ENCODE measurements at regions not wholly inside any gene's neighbourhood (a gene's known extent, or its start where the extent isn't known, plus 50 kb on each side); places are given as distances from the start of the nearest gene placed in this dataset.

DNA sequence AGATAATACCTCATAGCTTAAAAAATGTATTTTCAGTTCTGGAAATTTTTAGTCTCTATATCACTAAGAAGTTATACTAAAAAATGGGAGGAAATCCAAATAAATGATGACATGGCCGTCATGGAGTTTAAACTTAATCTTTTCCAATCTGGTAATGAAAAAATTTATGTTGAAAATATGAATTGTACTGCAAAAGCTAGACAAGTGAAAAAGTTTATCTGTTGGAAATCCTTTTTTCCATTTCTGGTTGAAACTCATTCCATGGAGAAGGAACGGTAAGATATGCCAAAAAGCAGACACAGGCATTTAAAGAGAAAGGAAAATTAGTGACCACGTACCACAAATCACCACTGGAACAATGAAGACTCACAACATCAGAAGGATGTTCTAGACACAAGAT lies 314.2 kb upstream of the PRICKLE1 start (continued):
- TF ChIP-seq GABPA (IDR thresholded peaks at IDR 0.05; ENCODE audit: low read depth) (no peak), USF2 (IDR thresholded peaks at IDR 0.05; ENCODE audit: borderline replicate concordance, low read depth, low read length) (no peak)

GRCh38 chr12:42902001-42902400 lies 312.5 kb upstream of the PRICKLE1 start:
- DNase-seq (ENCODE audit: low read depth, low spot score) (no peak), FAIRE-seq (no peak), ATAC-seq (no peak)
- in situ Hi-C loops (cut with MboI): no loop called here
- H3K36me3 ChIP-seq (ENCODE audit: control insufficient read depth in 2 of 2, insufficient read depth in 2 of 2, low read length in 1 of 2): no peaks in the 10 kb centered on the region
- no peaks in the 10 kb centered on the region for H3K9me3 ChIP-seq (replicated peaks; ENCODE audit: control insufficient read depth, insufficient read depth, low read length)
- no TSS peak for BruUV-seq (replicated peaks)
- H3K4me1 ChIP-seq (ENCODE audit: control insufficient read depth, insufficient read depth, low read length): no peaks in the 10 kb centered on the region
- H3K79me2 ChIP-seq (ENCODE audit: control insufficient read depth, insufficient read depth, low read length): no peaks in the 10 kb centered on the region
- no peaks in the 10 kb centered on the region for H3K27me3 ChIP-seq (replicated peaks in 1 of 2; ENCODE audit: control insufficient read depth in 2 of 2, insufficient read depth in 2 of 2, low read length in 1 of 2)
- no peaks in the 10 kb centered on the region for H4K20me1 ChIP-seq (ENCODE audit: control insufficient read depth, insufficient read depth)
- CTCF ChIA-PET: no interaction called here
- SMC1A ChIA-PET (ENCODE audit: uncharacterized antibody, unreplicated experiment): no interaction called here
- no peak overlapping the region for H3K4me2 ChIP-seq (ENCODE audit: control insufficient read depth, insufficient read depth)
- H2AFZ ChIP-seq (ENCODE audit: control insufficient read depth, low read depth, low read length): no peak overlapping the region
- no peak overlapping the region for H3K27ac ChIP-seq (ENCODE audit: control insufficient read depth, insufficient read depth)
- H3K4me3 ChIP-seq: no peak overlapping the region
- 61% methylated on average over 2 of the region's 2 CpGs for WGBS (ENCODE audit: insufficient coverage, insufficient replicate concordance, low lambda C conversion rate, missing lambda C conversion rate)
- RAD21 ChIA-PET (ENCODE audit: unreplicated experiment): no interaction called here
- POLR2A ChIA-PET: no interaction called here
- H3K9ac ChIP-seq (ENCODE audit: control insufficient read depth, insufficient read depth, low read length): no peak overlapping the region
- intact Hi-C loops (cut with micrococcal nuclease; ENCODE audit: unreplicated experiment): no loop called here
- TF ChIP-seq ATF2 (IDR thresholded peaks at IDR 0.05; ENCODE audit: low read length): no peak
- no peak for TF ChIP-seq YBX1 (IDR thresholded peaks at IDR 0.05)
- TF ChIP-seq ESRRA (IDR thresholded peaks at IDR 0.05; ENCODE audit: low read length): no peak
- TF ChIP-seq PRDM15 (CRISPR knock-in tag; IDR thresholded peaks at IDR 0.05): no peak
- no peak for TF ChIP-seq SPI1 (IDR thresholded peaks at IDR 0.05; ENCODE audit: borderline replicate concordance, insufficient read depth, low read depth, low read length)
- no peak for TF ChIP-seq CREM (IDR thresholded peaks at IDR 0.05; ENCODE audit: low read depth)
- no peak for TF ChIP-seq NR2C1 (IDR thresholded peaks at IDR 0.05)
- no peak for TF ChIP-seq RAD21 (IDR thresholded peaks at IDR 0.05; ENCODE audit: insufficient read depth, low read depth, low read length)
- TF ChIP-seq ZSCAN29 (IDR thresholded peaks at IDR 0.05): no peak
- no peak for TF ChIP-seq E4F1 (IDR thresholded peaks at IDR 0.05; ENCODE audit: borderline replicate concordance, partially characterized antibody)
- TF ChIP-seq KLF5 (IDR thresholded peaks at IDR 0.05; ENCODE audit: partially characterized antibody): no peak

All from GM12878 (cell line).